ENCODE measurements at regions not wholly inside any gene's neighbourhood (a gene's known extent, or its start where the extent isn't known, plus 50 kb on each side); places are given as distances from the start of the nearest gene placed in this dataset.

GRCh38 chr6:118724211-118724610 lies 72.8 kb upstream of the CEP85L start:
- Mint-ChIP-seq H3K27me3 (ENCODE audit: low read depth, poor library complexity) (peaks cover 6% of the 10 kb centered on the region), H3K27ac (no peak overlapping the region), H3K4me3 (no peak overlapping the region), H3K36me3 (ENCODE audit: low read depth) (no peaks in the 10 kb centered on the region), H3K4me1 (peaks cover 19% of the 10 kb centered on the region), H3K9me3 (no peaks in the 10 kb centered on the region)
- TF ChIP-seq CTCF (IDR thresholded peaks at IDR 0.05), result no peak
- DNase-seq, result no peak

GRCh38 chr6:118722829-118723813 lies 71.7 kb upstream of the CEP85L start:
- DNase-seq, result no peak
- H3K9me3 Mint-ChIP-seq, result no peaks in the 10 kb centered on the region
- no peak overlapping the region for H3K27ac Mint-ChIP-seq
- H3K27me3 Mint-ChIP-seq (ENCODE audit: low read depth, poor library complexity), result peaks cover 6% of the 10 kb centered on the region
- peaks cover 22% of the 10 kb centered on the region for H3K4me1 Mint-ChIP-seq
- no peak overlapping the region for H3K4me3 Mint-ChIP-seq
- no peaks in the 10 kb centered on the region for H3K36me3 Mint-ChIP-seq (ENCODE audit: low read depth)
- TF ChIP-seq CTCF (IDR thresholded peaks at IDR 0.05), result no peak

- Mint-ChIP-seq H3K36me3 (ENCODE audit: low read depth) (no peaks in the 10 kb centered on the region), H3K27me3 (ENCODE audit: low read depth, poor library complexity) (peaks cover 6% of the 10 kb centered on the region), H3K4me1 (peaks cover 17% of the 10 kb centered on the region), H3K27ac (peak overlapping the region; percentile 5), H3K9me3 (no peaks in the 10 kb centered on the region), H3K4me3 (no peak overlapping the region)
- TF ChIP-seq CTCF (IDR thresholded peaks at IDR 0.05), result no peak
- DNase-seq, result no peak
Observed at GRCh38 chr6:118720125-118720473, 68.7 kb upstream of the CEP85L start.

- H3K4me1 Mint-ChIP-seq, result peaks cover 17% of the 10 kb centered on the region
- H3K36me3 Mint-ChIP-seq (ENCODE audit: low read depth), result no peaks in the 10 kb centered on the region
- no peak for TF ChIP-seq CTCF (IDR thresholded peaks at IDR 0.05)
- H3K27ac Mint-ChIP-seq, result peak overlapping the region; percentile 90
- H3K4me3 Mint-ChIP-seq, result no peak overlapping the region
- DNase-seq, result no peak
- peaks cover 6% of the 10 kb centered on the region for H3K27me3 Mint-ChIP-seq (ENCODE audit: low read depth, poor library complexity)
- H3K9me3 Mint-ChIP-seq, result no peaks in the 10 kb centered on the region
Observed at GRCh38 chr6:118719351-118720124, 68.1 kb upstream of the CEP85L start.

- H3K4me3 Mint-ChIP-seq, result no peak overlapping the region
- no peaks in the 10 kb centered on the region for H3K9me3 Mint-ChIP-seq
- no peak overlapping the region for H3K27ac Mint-ChIP-seq
- no peaks in the 10 kb centered on the region for H3K36me3 Mint-ChIP-seq (ENCODE audit: low read depth)
- DNase-seq, result no peak
- H3K27me3 Mint-ChIP-seq (ENCODE audit: low read depth, poor library complexity), result peaks cover 6% of the 10 kb centered on the region
- peaks cover 17% of the 10 kb centered on the region for H3K4me1 Mint-ChIP-seq
- no peak for TF ChIP-seq CTCF (IDR thresholded peaks at IDR 0.05)
Observed at GRCh38 chr6:118718903-118719302, 67.5 kb upstream of the CEP85L start.
